ENCODE measurements at regions not wholly inside any gene's neighbourhood (a gene's known extent, or its start where the extent isn't known, plus 50 kb on each side); places are given as distances from the start of the nearest gene placed in this dataset.

DNA sequence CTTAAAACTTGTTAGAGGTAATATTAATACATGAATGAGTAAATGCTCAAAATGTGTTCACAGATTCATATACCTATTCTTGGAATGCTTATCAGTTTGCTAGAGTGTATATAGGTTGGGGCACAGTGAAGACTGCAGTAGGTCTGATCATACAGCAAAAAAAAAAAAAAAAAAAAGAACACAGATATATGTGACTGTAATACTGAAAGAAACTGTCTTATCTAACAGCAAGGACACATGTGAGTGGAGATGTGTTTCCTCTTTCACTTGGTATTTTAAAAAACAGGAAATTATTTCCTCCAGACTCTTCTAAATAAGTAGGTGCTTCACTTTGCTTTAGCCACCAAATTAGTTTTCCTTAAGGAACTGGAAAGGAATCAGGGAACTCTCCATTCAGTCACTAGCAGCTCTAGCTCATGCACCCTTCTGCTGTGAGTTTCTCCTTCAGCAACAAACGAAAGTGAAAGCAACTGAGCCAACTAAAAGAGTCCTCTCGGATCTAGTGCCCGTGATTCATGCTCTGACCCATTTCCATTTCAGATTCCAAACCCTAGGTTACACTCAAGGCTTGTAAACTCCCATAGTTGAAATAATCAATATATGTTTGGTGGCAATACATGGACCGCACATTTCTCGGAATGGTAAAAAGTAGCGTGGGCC lies 98.5 kb downstream of the DSEL start:
- peak overlapping the region; percentile 36 for H3K4me2 ChIP-seq
- H4K20me1 ChIP-seq (ENCODE audit: insufficient read depth, poor library complexity, severe bottlenecking) = no peaks in the 10 kb centered on the region
- H3K27ac ChIP-seq = no peak overlapping the region
- TF ChIP-seq EZH2phosphoT487 (IDR thresholded peaks at IDR 0.05; ENCODE audit: low read depth, severe bottlenecking, unreplicated experiment) (no peak), EZH2 (IDR thresholded peaks at IDR 0.05; ENCODE audit: borderline replicate concordance) (no peak), CTCF (IDR thresholded peaks at IDR 0.05; ENCODE audit: poor library complexity) (no peak)
- H2AFZ ChIP-seq = no peak overlapping the region
- DNase-seq (ENCODE audit: low spot score) = peak; percentile 13
- WGBS (ENCODE audit: low lambda C conversion rate, missing lambda C conversion rate) = 89% methylated on average over 6 of the region's 6 CpGs
- no peaks in the 10 kb centered on the region for H3K79me2 ChIP-seq
- no peaks in the 10 kb centered on the region for H3K36me3 ChIP-seq (replicated peaks; ENCODE audit: insufficient read depth, low read depth)
- no peaks in the 10 kb centered on the region for H3K27me3 ChIP-seq
- H3K9me2 ChIP-seq (replicated peaks; ENCODE audit: insufficient read depth) = no peaks in the 10 kb centered on the region
- no peaks in the 10 kb centered on the region for H3K4me1 ChIP-seq (ENCODE audit: insufficient read depth)
- H3K4me3 ChIP-seq = no peak overlapping the region
- no peaks in the 10 kb centered on the region for H3K9me3 ChIP-seq (ENCODE audit: low read depth)

DNA sequence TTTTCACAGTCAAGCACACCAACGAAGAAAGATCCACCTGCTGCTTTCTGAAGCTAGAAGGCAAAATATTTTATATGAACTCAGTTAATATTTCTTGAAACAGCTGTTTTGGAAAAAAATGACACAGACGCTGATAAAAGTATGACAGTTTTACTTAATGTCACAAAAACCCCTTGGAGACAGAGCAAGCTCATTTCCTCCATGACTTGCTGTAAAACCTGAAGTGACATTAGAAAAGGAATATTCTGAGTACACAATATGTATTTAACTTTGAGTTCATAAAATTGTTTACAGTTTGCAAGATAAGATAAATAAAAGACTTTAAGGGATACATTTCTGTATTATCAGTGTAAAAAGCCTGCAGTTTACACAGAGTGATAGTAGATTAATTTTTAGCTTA lies 105.4 kb downstream of the DSEL start:
- H3K4me1 ChIP-seq (ENCODE audit: insufficient read depth) = no peaks in the 10 kb centered on the region
- no peaks in the 10 kb centered on the region for H3K9me3 ChIP-seq (ENCODE audit: low read depth)
- H2AFZ ChIP-seq = no peak overlapping the region
- no peak for DNase-seq (ENCODE audit: low spot score)
- WGBS (ENCODE audit: low lambda C conversion rate, missing lambda C conversion rate) = 29% methylated on average over 2 of the region's 2 CpGs
- no peak overlapping the region for H3K27ac ChIP-seq
- no peaks in the 10 kb centered on the region for H3K9me2 ChIP-seq (replicated peaks; ENCODE audit: insufficient read depth)
- no peaks in the 10 kb centered on the region for H3K36me3 ChIP-seq (replicated peaks; ENCODE audit: insufficient read depth, low read depth)
- no peaks in the 10 kb centered on the region for H4K20me1 ChIP-seq (ENCODE audit: insufficient read depth, poor library complexity, severe bottlenecking)
- H3K4me2 ChIP-seq = peak overlapping the region; percentile 24
- no peaks in the 10 kb centered on the region for H3K79me2 ChIP-seq
- no peaks in the 10 kb centered on the region for H3K27me3 ChIP-seq
- TF ChIP-seq EZH2 (IDR thresholded peaks at IDR 0.05; ENCODE audit: borderline replicate concordance) (no peak), EZH2phosphoT487 (IDR thresholded peaks at IDR 0.05; ENCODE audit: low read depth, severe bottlenecking, unreplicated experiment) (no peak), CTCF (IDR thresholded peaks at IDR 0.05; ENCODE audit: poor library complexity) (no peak)
- H3K4me3 ChIP-seq = no peak overlapping the region

DNA sequence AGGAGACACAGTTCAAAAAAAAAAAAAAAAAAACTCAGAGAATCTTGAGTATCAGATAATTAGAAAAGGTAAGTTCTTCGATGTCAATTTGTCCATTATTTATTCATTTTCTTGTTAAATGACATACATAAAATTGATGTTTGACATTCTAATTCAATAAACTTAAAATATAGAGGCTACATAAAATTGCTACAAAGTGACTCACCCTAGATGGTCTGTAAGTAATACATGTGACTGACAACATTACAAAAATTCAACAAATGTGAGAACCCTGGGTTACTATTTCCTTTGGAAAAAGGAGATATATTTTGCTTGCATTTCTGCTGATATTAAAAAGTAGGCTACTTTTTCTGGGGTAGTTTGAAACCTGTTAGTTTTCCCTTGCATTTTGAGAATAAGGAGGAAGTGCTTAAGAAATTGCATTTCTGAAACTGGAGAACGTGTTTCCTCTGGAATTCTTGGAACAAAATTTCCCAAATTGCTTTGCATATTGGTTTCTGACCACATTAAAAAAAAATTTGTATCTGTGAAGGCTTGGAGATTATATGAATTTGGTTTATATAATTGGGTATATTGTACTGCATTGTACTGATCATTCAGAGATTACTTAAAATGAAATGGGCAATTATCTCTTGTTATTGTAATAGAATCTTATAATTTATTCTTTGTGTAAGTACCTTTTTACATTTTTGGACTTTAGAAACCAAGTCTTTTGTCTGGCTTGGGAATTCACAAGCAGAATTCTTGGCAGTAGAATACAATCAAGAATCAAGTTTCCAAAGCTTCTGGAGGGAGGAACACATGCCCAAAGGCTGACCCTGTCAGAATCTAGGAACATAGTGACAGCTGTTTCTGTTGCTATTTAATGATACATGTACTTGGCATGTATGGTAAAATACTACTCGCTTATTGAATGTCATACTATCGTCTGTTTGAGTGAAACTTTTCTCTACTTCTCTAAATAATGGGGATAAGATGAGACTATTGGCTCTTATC lies 106.1 kb downstream of the DSEL start:
- WGBS (ENCODE audit: low lambda C conversion rate, missing lambda C conversion rate) = 67% methylated on average over 4 of the region's 4 CpGs
- peak overlapping the region; percentile 24 for H3K4me2 ChIP-seq

More for the DNA sequence above, 106.1 kb downstream of the DSEL start:
- Histone ChIP-seq H3K4me3 (no peak overlapping the region), H2AFZ (no peak overlapping the region), H3K9me2 (replicated peaks; ENCODE audit: insufficient read depth) (no peaks in the 10 kb centered on the region), H3K79me2 (no peaks in the 10 kb centered on the region), H3K36me3 (replicated peaks; ENCODE audit: insufficient read depth, low read depth) (no peaks in the 10 kb centered on the region), H3K27me3 (no peaks in the 10 kb centered on the region), H3K27ac (no peak overlapping the region), H3K4me1 (ENCODE audit: insufficient read depth) (no peaks in the 10 kb centered on the region), H3K9me3 (ENCODE audit: low read depth) (no peaks in the 10 kb centered on the region), H4K20me1 (ENCODE audit: insufficient read depth, poor library complexity, severe bottlenecking) (no peaks in the 10 kb centered on the region)
- DNase-seq (ENCODE audit: low spot score) = no peak
- no peak for TF ChIP-seq CTCF (IDR thresholded peaks at IDR 0.05; ENCODE audit: poor library complexity)
- no peak for TF ChIP-seq EZH2 (IDR thresholded peaks at IDR 0.05; ENCODE audit: borderline replicate concordance)
- TF ChIP-seq EZH2phosphoT487 (IDR thresholded peaks at IDR 0.05; ENCODE audit: low read depth, severe bottlenecking, unreplicated experiment) = no peak

Data from hepatocyte (in vitro differentiated cells).